KMS-11 (cell line): ENCODE measurements at regions not wholly inside any gene's neighbourhood (a gene's known extent, or its start where the extent isn't known, plus 50 kb on each side); places are given as distances from the start of the nearest gene placed in this dataset.

Source experiments
- H2AFZ ChIP-seq: fragments of 200-600 bp; sonication (generic); 2 replicates; pipeline ENCODE4 v1.6.1; 2016; ENCODE audit warnings: antibody characterized with exemption, mixed run types, low read depth
- H3K27ac ChIP-seq: fragments of 200-600 bp; sonication (generic); 2 replicates; pipeline ENCODE4 v1.6.1; 2016; ENCODE audit warnings: mild to moderate bottlenecking, mixed run types
- H3K27me3 ChIP-seq: fragments of 200-600 bp; sonication (generic); 2 replicates; pipeline ENCODE4 v1.6.1; 2017; ENCODE audit warnings: mild to moderate bottlenecking, low read depth, mixed run types, moderate library complexity; ENCODE audit not compliant: insufficient read depth
- H3K36me3 ChIP-seq: fragments of 200-600 bp; sonication (generic); 2 replicates; pipeline ENCODE4 v1.6.1; 2017; ENCODE audit warnings: mild to moderate bottlenecking, mixed run types; ENCODE audit not compliant: insufficient read depth
- H3K4me1 ChIP-seq: fragments of 200-600 bp; sonication (generic); 2 replicates; pipeline ENCODE4 v1.6.1; 2016; ENCODE audit warnings: mild to moderate bottlenecking, low read depth, mixed run types; ENCODE audit not compliant: poor library complexity, severe bottlenecking
- H3K4me2 ChIP-seq: fragments of 200-600 bp; sonication (generic); 2 replicates; pipeline ENCODE4 v1.7.0; 2016; ENCODE audit warnings: mild to moderate bottlenecking, mixed run types
- H3K4me3 ChIP-seq: fragments of 200-600 bp; sonication (generic); IDR thresholded peaks from 2 replicates; pipeline ENCODE4 v1.6.1; 2017; ENCODE audit warnings: low read depth, low read length, mixed read lengths; ENCODE audit not compliant: insufficient read depth
- H3K79me2 ChIP-seq: fragments of 200-600 bp; sonication (generic); 2 replicates; pipeline ENCODE4 v1.6.1; 2016; ENCODE audit warnings: low read depth, mixed run types; ENCODE audit not compliant: insufficient read depth
- H3K9ac ChIP-seq: fragments of 200-600 bp; sonication (generic); 2 replicates; pipeline ENCODE4 v1.6.1; 2016; ENCODE audit warnings: mild to moderate bottlenecking, mixed run types
- H4K20me1 ChIP-seq: fragments of 200-600 bp; sonication (generic); 2 replicates; pipeline ENCODE4 v1.6.1; 2016; ENCODE audit warnings: mild to moderate bottlenecking, mixed run types; ENCODE audit not compliant: insufficient read depth
- TF ChIP-seq, protein P1 (sequence below): fragments of 200-600 bp; sonication (generic); conservative IDR thresholded peaks from 2 replicates; pipeline ENCODE4 v1.6.1; 2017; ENCODE audit warnings: low read depth, mild to moderate bottlenecking, antibody characterized with exemption, low read length, moderate library complexity, mixed read lengths

DNA sequence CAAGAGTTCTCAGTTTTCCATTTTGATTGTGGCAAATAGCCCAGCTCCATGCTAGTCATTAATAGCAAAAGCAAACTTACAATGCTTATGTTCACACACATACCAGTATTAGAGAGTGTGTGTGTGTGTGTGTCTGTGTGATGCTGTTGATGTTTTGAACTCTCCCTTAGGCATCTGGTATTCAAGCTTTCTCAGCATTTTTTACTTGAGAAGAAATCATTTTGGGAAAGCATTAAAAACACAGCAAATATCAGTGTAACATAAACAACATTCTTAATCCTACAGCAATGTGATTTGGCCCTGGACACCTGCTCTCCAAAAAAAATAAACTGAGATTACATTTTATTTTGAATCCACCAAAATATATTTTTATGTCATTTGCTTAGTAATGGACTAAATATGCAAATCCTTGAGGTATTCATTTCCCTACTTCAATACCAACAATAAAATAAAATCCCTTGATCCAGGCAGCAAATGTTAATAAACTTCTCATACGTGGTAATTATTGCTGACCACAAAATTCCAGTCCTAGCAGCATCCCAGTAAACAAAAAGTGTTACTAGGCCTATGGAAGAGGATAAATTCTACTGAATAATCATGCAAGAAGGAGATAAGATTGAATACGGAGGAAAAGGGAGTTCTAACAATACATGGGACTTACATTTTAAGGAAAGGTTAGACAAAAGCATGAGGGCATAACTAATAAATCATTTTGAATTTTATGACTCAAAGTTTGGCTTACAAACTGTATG, 249.5 kb upstream of the CLEC14A start:
- no peak overlapping the region for H3K4me3 ChIP-seq
- H3K27me3 ChIP-seq = no peaks in the 10 kb centered on the region
- TF ChIP-seq, protein P1, sequence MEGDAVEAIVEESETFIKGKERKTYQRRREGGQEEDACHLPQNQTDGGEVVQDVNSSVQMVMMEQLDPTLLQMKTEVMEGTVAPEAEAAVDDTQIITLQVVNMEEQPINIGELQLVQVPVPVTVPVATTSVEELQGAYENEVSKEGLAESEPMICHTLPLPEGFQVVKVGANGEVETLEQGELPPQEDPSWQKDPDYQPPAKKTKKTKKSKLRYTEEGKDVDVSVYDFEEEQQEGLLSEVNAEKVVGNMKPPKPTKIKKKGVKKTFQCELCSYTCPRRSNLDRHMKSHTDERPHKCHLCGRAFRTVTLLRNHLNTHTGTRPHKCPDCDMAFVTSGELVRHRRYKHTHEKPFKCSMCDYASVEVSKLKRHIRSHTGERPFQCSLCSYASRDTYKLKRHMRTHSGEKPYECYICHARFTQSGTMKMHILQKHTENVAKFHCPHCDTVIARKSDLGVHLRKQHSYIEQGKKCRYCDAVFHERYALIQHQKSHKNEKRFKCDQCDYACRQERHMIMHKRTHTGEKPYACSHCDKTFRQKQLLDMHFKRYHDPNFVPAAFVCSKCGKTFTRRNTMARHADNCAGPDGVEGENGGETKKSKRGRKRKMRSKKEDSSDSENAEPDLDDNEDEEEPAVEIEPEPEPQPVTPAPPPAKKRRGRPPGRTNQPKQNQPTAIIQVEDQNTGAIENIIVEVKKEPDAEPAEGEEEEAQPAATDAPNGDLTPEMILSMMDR = no peak
- H3K27ac ChIP-seq = no peak overlapping the region
- no peaks in the 10 kb centered on the region for H3K79me2 ChIP-seq
- H4K20me1 ChIP-seq = no peaks in the 10 kb centered on the region
- H3K4me1 ChIP-seq = no peaks in the 10 kb centered on the region
- no peak overlapping the region for H2AFZ ChIP-seq
- no peaks in the 10 kb centered on the region for H3K36me3 ChIP-seq
- no peak overlapping the region for H3K4me2 ChIP-seq
- no peak overlapping the region for H3K9ac ChIP-seq

DNA sequence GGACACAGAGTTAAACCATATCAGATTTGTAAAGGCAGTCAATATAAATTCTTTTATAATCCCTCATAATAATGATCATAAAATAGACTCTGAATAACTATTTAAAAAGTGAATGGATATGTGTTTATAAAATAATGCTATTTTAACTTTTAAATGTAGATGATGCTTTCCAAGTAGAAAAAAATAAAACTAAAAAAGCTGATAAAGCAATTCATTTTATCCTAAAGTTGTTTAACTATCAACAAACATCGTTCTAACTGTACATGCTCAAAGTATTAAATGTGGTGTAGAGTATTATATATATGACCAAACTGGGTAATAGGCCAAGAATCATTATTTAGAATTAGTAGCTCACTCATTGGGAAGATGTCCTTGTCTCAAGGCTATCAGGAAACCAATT, 248.3 kb upstream of the CLEC14A start:
- Histone ChIP-seq H3K36me3 (no peaks in the 10 kb centered on the region), H3K27me3 (no peaks in the 10 kb centered on the region), H2AFZ (no peak overlapping the region), H3K4me1 (no peaks in the 10 kb centered on the region), H3K9ac (no peak overlapping the region), H3K4me2 (no peak overlapping the region), H3K4me3 (no peak overlapping the region), H4K20me1 (no peaks in the 10 kb centered on the region), H3K27ac (no peak overlapping the region), H3K79me2 (no peaks in the 10 kb centered on the region)
- TF ChIP-seq, protein P1 = no peak

GRCh38 chr14:38502239-38502638, 246.3 kb upstream of the CLEC14A start:
- no peaks in the 10 kb centered on the region for H3K36me3 ChIP-seq
- H3K79me2 ChIP-seq = no peaks in the 10 kb centered on the region
- no peaks in the 10 kb centered on the region for H3K27me3 ChIP-seq
- H3K27ac ChIP-seq = no peak overlapping the region
- H2AFZ ChIP-seq = no peak overlapping the region
- no peaks in the 10 kb centered on the region for H4K20me1 ChIP-seq
- H3K4me2 ChIP-seq = no peak overlapping the region
- no peak overlapping the region for H3K4me3 ChIP-seq
- H3K9ac ChIP-seq = no peak overlapping the region
- H3K4me1 ChIP-seq = no peaks in the 10 kb centered on the region
- TF ChIP-seq, protein P1 = no peak

- Histone ChIP-seq H3K9ac (no peak overlapping the region), H3K4me2 (no peak overlapping the region), H4K20me1 (no peaks in the 10 kb centered on the region), H2AFZ (no peak overlapping the region), H3K36me3 (no peaks in the 10 kb centered on the region), H3K27me3 (no peaks in the 10 kb centered on the region), H3K4me1 (no peaks in the 10 kb centered on the region), H3K4me3 (no peak overlapping the region), H3K79me2 (no peaks in the 10 kb centered on the region), H3K27ac (no peak overlapping the region)
- TF ChIP-seq, protein P1 = no peak
Measured at GRCh38 chr14:38500125-38500524, 244.2 kb upstream of the CLEC14A start.
